Kidney epithelial cell (primary cell): ENCODE measurements at regions not wholly inside any gene's neighbourhood (a gene's known extent, or its start where the extent isn't known, plus 50 kb on each side); places are given as distances from the start of the nearest gene placed in this dataset.

Experiments
- DNase-seq: peaks from one replicate; pipeline ENCODE4 v3.0.0-alpha.2; 2010; ENCODE audit warnings: low read depth
- H3K27me3 ChIP-seq: 2 replicates; pipeline ENCODE4 v1.6.0; 2011; ENCODE audit warnings: low read length; ENCODE audit not compliant: control insufficient read depth, insufficient read depth
- H3K36me3 ChIP-seq: 2 replicates; pipeline ENCODE4 v1.5.1; 2011; ENCODE audit warnings: low read length; ENCODE audit not compliant: control insufficient read depth, insufficient read depth
- H3K4me3 ChIP-seq: 2 replicates; pipeline ENCODE4 v1.5.1; 2011; ENCODE audit warnings: low read depth, mild to moderate bottlenecking, control low read depth, low read length
- TF ChIP-seq, protein P1 (sequence below): IDR thresholded peaks from 2 replicates; pipeline ENCODE4 v1.5.1; 2011; ENCODE audit warnings: mild to moderate bottlenecking, moderate library complexity, low read length, control low read depth, inconsistent platforms; ENCODE audit not compliant: insufficient read depth, poor library complexity, severe bottlenecking

DNA sequence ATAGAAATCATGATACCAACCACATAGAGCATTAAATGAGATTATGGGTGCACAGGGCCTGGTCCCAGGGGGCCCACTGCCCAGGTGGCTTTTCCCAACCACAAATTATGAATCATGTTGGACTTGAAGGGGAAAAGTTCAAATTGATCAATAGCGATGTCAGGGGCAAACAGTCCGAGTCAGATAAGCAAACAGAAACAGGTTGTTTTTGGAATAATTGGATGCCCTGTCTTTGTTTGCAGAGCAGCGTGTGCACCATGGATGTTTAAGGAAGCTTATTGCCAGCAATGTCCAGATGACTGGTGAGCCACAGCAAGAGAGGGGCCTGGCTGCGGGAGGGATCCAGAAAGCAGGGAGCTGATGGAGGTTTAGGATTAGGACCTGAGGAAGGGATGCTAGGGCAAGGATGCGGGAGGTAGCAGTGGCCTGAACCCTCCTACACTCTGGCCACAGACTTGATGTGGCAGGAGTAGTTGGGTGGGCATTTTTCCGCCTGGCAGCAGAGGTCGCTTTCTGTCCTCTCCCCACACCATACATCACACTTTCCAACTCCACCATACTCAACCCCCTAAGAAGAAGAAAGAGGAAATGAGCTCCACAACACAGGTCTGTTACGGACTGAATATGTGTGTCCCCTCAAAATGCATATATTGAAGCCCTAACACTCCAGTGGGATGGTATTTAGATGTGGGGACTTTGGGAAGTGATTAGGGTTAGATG lies 266.4 kb upstream of the RPL38 start:
- no peaks in the 10 kb centered on the region for H3K27me3 ChIP-seq
- H3K36me3 ChIP-seq: no peaks in the 10 kb centered on the region
- DNase-seq: no peak
- TF ChIP-seq, protein P1, sequence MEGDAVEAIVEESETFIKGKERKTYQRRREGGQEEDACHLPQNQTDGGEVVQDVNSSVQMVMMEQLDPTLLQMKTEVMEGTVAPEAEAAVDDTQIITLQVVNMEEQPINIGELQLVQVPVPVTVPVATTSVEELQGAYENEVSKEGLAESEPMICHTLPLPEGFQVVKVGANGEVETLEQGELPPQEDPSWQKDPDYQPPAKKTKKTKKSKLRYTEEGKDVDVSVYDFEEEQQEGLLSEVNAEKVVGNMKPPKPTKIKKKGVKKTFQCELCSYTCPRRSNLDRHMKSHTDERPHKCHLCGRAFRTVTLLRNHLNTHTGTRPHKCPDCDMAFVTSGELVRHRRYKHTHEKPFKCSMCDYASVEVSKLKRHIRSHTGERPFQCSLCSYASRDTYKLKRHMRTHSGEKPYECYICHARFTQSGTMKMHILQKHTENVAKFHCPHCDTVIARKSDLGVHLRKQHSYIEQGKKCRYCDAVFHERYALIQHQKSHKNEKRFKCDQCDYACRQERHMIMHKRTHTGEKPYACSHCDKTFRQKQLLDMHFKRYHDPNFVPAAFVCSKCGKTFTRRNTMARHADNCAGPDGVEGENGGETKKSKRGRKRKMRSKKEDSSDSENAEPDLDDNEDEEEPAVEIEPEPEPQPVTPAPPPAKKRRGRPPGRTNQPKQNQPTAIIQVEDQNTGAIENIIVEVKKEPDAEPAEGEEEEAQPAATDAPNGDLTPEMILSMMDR: no peak
- no peak overlapping the region for H3K4me3 ChIP-seq

DNA sequence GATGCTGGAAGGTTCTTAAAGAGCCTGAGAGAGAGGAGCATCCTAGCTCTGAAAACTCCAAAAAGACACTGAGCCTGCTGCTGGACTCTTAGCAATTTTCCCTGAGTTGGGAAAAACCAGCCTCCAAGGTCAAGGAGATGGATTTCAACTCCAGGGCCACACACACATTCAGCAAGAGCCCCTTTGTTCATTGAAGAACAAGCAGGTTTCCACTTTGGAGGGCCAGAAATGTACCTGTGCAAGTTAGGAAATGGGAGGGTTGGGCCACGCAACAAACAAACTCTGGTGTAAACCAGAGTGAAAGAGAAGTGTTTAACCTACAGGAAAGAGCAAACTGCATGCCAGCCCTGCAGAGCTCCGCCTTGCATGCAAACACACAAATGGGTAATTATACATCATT lies 264.8 kb upstream of the RPL38 start:
- H3K4me3 ChIP-seq: no peak overlapping the region
- TF ChIP-seq, protein P1: no peak
- no peaks in the 10 kb centered on the region for H3K27me3 ChIP-seq
- no peaks in the 10 kb centered on the region for H3K36me3 ChIP-seq
- no peak for DNase-seq

- Histone ChIP-seq H3K4me3 (no peak overlapping the region), H3K27me3 (no peaks in the 10 kb centered on the region), H3K36me3 (no peaks in the 10 kb centered on the region)
- DNase-seq: no peak
- TF ChIP-seq, protein P1: no peak
Observed at GRCh38 chr17:73939806-73940205, 263.7 kb upstream of the RPL38 start.

- no peaks in the 10 kb centered on the region for H3K27me3 ChIP-seq
- no peak for DNase-seq
- TF ChIP-seq, protein P1: no peak
Observed at GRCh38 chr17:73940511-73940910, 263.0 kb upstream of the RPL38 start.

GRCh38 chr17:73941919-73942530 lies 261.5 kb upstream of the RPL38 start:
- TF ChIP-seq, protein P1: no peak
- DNase-seq: no peak
- H3K27me3 ChIP-seq: no peaks in the 10 kb centered on the region
- H3K36me3 ChIP-seq: no peaks in the 10 kb centered on the region
- no peak overlapping the region for H3K4me3 ChIP-seq

More at GRCh38 chr17:73940511-73940910, 263.0 kb upstream of the RPL38 start:
- Histone ChIP-seq H3K36me3 (no peaks in the 10 kb centered on the region), H3K4me3 (no peak overlapping the region)
